ENCODE measurements at regions not wholly inside any gene's neighbourhood (a gene's known extent, or its start where the extent isn't known, plus 50 kb on each side); places are given as distances from the start of the nearest gene placed in this dataset.
"Not testable (repeated sequence)": the region's sequence is repeated elsewhere in the genome, so short reads cannot be mapped to it uniquely, and the experiment has no call there.

- Mint-ChIP-seq H3K27me3 (no peaks in the 10 kb centered on the region), H3K9me3 (peaks cover 2% of the 10 kb centered on the region), H3K36me3 (no peaks in the 10 kb centered on the region), H3K27ac (no peak overlapping the region), H3K4me3 (no peak overlapping the region), H3K4me1 (no peaks in the 10 kb centered on the region)
- DNase-seq (ENCODE audit: low spot score in 2 of 2) (no peak), ATAC-seq (ENCODE audit: low read depth) (no peak)
These were observed 1005.9 kb upstream of the ATXN7L3B start for GRCh38 chr12:73531752-73532151.

GRCh38 chr12:73547421-73547820 is 990.2 kb upstream of the ATXN7L3B start:
- DNase-seq (ENCODE audit: low spot score in 2 of 2) (no peak), ATAC-seq (ENCODE audit: low read depth) (no peak)
- peaks cover 2% of the 10 kb centered on the region for H3K9me3 Mint-ChIP-seq
- no peaks in the 10 kb centered on the region for H3K4me1 Mint-ChIP-seq
- H3K27me3 Mint-ChIP-seq = no peaks in the 10 kb centered on the region
- no peaks in the 10 kb centered on the region for H3K36me3 Mint-ChIP-seq
- H3K27ac Mint-ChIP-seq = no peak overlapping the region
- no peak overlapping the region for H3K4me3 Mint-ChIP-seq

- Mint-ChIP-seq H3K27ac (no peak overlapping the region), H3K27me3 (no peaks in the 10 kb centered on the region), H3K36me3 (no peaks in the 10 kb centered on the region), H3K9me3 (peaks cover 11% of the 10 kb centered on the region), H3K4me1 (no peaks in the 10 kb centered on the region), H3K4me3 (no peak overlapping the region)
- DNase-seq (ENCODE audit: low spot score in 2 of 2) (no peak), ATAC-seq (ENCODE audit: low read depth) (no peak)
These were observed 952.5 kb upstream of the ATXN7L3B start for GRCh38 chr12:73585136-73585535.

- H3K36me3 Mint-ChIP-seq = no peaks in the 10 kb centered on the region
- H3K27ac Mint-ChIP-seq = no peak overlapping the region
- ATAC-seq (ENCODE audit: low read depth) = no peak
- no peaks in the 10 kb centered on the region for H3K4me1 Mint-ChIP-seq
- H3K4me3 Mint-ChIP-seq = no peak overlapping the region
- DNase-seq (ENCODE audit: low spot score in 2 of 2) = no peak
- peaks cover 17% of the 10 kb centered on the region for H3K9me3 Mint-ChIP-seq
- H3K27me3 Mint-ChIP-seq = no peaks in the 10 kb centered on the region
These were observed 948.4 kb upstream of the ATXN7L3B start for GRCh38 chr12:73589220-73589619.

- Mint-ChIP-seq H3K4me3 (no peak overlapping the region), H3K27ac (no peak overlapping the region), H3K4me1 (no peaks in the 10 kb centered on the region), H3K36me3 (no peaks in the 10 kb centered on the region), H3K27me3 (no peaks in the 10 kb centered on the region), H3K9me3 (no peaks in the 10 kb centered on the region)
- ATAC-seq (ENCODE audit: low read depth) = no peak
- no peak for DNase-seq (ENCODE audit: low spot score in 2 of 2)
These were observed 939.0 kb upstream of the ATXN7L3B start for GRCh38 chr12:73598626-73599025.

GRCh38 chr12:73599268-73599667 is 938.4 kb upstream of the ATXN7L3B start:
- H3K9me3 Mint-ChIP-seq = no peaks in the 10 kb centered on the region
- DNase-seq (ENCODE audit: low spot score in 2 of 2) (no peak), ATAC-seq (ENCODE audit: low read depth) (no peak)
- no peaks in the 10 kb centered on the region for H3K4me1 Mint-ChIP-seq
- H3K36me3 Mint-ChIP-seq = no peaks in the 10 kb centered on the region
- H3K27ac Mint-ChIP-seq = no peak overlapping the region
- H3K27me3 Mint-ChIP-seq = no peaks in the 10 kb centered on the region
- H3K4me3 Mint-ChIP-seq = no peak overlapping the region

- ATAC-seq (ENCODE audit: low read depth); DNase-seq (ENCODE audit: low spot score in 2 of 2); H3K27ac Mint-ChIP-seq; H3K27me3 Mint-ChIP-seq; H3K36me3 Mint-ChIP-seq; H3K4me1 Mint-ChIP-seq; H3K4me3 Mint-ChIP-seq; H3K9me3 Mint-ChIP-seq: not testable (repeated sequence)
These were observed 931.7 kb upstream of the ATXN7L3B start for GRCh38 chr12:73605925-73606324.

GRCh38 chr12:73612551-73612950 is 925.1 kb upstream of the ATXN7L3B start:
- Mint-ChIP-seq H3K27ac (no peak overlapping the region), H3K4me1 (no peaks in the 10 kb centered on the region), H3K9me3 (peaks cover 8% of the 10 kb centered on the region), H3K36me3 (no peaks in the 10 kb centered on the region), H3K27me3 (no peaks in the 10 kb centered on the region), H3K4me3 (no peak overlapping the region)
- ATAC-seq (ENCODE audit: low read depth) = no peak
- DNase-seq (ENCODE audit: low spot score in 2 of 2) = no peak

DNA sequence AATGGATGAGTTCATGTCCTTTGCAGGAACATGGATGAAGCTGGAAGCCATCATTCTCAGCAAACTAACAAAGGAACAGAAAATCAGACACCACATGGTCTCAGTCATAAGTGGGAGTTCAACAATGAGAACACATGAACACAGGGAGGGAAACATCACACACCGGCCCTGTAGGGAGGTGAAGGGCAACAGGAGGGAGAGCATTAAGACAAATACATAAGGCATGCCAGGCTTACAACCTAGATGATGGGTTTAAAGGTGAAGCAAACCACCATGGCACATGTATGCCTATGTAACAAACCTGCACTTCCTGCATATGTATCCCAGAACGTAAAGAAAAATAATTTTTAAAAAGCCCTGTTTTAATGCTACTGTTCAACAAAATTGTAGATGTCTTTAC is 914.2 kb upstream of the ATXN7L3B start:
- Mint-ChIP-seq H3K4me1 (no peaks in the 10 kb centered on the region), H3K27me3 (no peaks in the 10 kb centered on the region), H3K9me3 (peaks cover 4% of the 10 kb centered on the region), H3K36me3 (no peaks in the 10 kb centered on the region), H3K4me3 (no peak overlapping the region), H3K27ac (no peak overlapping the region)
- no peak for ATAC-seq (ENCODE audit: low read depth)
- DNase-seq (ENCODE audit: low spot score in 2 of 2) = no peak

GRCh38 chr12:73625226-73625625 is 912.4 kb upstream of the ATXN7L3B start:
- no peaks in the 10 kb centered on the region for H3K4me1 Mint-ChIP-seq
- H3K27me3 Mint-ChIP-seq = no peaks in the 10 kb centered on the region
- peaks cover 2% of the 10 kb centered on the region for H3K9me3 Mint-ChIP-seq
- ATAC-seq (ENCODE audit: low read depth) = no peak
- no peak for DNase-seq (ENCODE audit: low spot score in 2 of 2)
- no peaks in the 10 kb centered on the region for H3K36me3 Mint-ChIP-seq
- no peak overlapping the region for H3K4me3 Mint-ChIP-seq
- no peak overlapping the region for H3K27ac Mint-ChIP-seq

DNA sequence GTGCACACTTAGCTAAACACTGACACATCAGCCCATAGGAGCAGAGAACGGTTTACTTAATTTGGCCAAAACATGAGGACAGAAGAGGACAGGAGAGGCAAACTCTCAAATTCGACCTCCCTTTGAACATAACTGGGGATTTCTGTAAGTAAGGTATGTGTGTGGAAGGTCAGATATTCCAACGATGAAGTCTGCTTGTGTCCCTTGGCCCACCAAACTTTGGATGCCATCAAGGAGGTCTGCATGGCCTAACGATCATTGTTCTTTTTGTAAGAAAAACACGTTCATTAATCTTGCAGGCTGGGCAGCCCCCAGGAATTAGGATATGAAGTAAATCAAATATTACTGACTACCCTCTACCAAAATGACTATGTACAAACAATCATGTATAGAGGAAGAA is 908.5 kb upstream of the ATXN7L3B start:
- Mint-ChIP-seq H3K36me3 (no peaks in the 10 kb centered on the region), H3K27ac (no peak overlapping the region), H3K4me1 (no peaks in the 10 kb centered on the region), H3K9me3 (no peaks in the 10 kb centered on the region), H3K27me3 (no peaks in the 10 kb centered on the region), H3K4me3 (no peak overlapping the region)
- ATAC-seq (ENCODE audit: low read depth) (no peak), DNase-seq (ENCODE audit: low spot score in 2 of 2) (no peak)

GRCh38 chr12:73629893-73630831 is 907.5 kb upstream of the ATXN7L3B start:
- no peaks in the 10 kb centered on the region for H3K9me3 Mint-ChIP-seq

DNA sequence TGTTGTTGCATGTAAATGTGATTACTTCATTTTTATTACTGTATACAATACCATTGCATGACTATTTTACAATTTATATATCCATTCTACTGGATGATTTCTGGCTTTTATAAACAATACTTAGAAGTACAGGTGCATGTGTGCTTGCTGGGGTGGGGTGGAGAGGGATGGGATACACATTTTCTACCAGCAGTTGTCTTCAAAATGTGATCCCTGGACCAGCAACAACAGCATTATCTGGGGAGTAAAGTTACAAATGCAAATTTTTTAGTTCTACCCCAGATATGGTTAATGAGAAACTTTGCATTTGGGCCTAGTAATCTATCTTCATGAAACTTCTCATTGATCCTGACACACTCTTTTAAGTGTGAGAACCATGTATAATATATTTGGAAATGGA is 905.4 kb upstream of the ATXN7L3B start:
- no peak overlapping the region for H3K4me3 Mint-ChIP-seq
- no peak overlapping the region for H3K27ac Mint-ChIP-seq
- H3K36me3 Mint-ChIP-seq = no peaks in the 10 kb centered on the region
- H3K9me3 Mint-ChIP-seq = peaks cover 2% of the 10 kb centered on the region
- ATAC-seq (ENCODE audit: low read depth) (no peak), DNase-seq (ENCODE audit: low spot score in 2 of 2) (no peak)
- H3K4me1 Mint-ChIP-seq = no peaks in the 10 kb centered on the region
- H3K27me3 Mint-ChIP-seq = no peaks in the 10 kb centered on the region

More at GRCh38 chr12:73629893-73630831, 907.5 kb upstream of the ATXN7L3B start:
- no peak overlapping the region for H3K4me3 Mint-ChIP-seq
- no peaks in the 10 kb centered on the region for H3K4me1 Mint-ChIP-seq
- no peak for DNase-seq (ENCODE audit: low spot score in 2 of 2)
- ATAC-seq (ENCODE audit: low read depth) = no peak
- no peaks in the 10 kb centered on the region for H3K36me3 Mint-ChIP-seq
- H3K27me3 Mint-ChIP-seq = no peaks in the 10 kb centered on the region
- H3K27ac Mint-ChIP-seq = no peak overlapping the region

DNA sequence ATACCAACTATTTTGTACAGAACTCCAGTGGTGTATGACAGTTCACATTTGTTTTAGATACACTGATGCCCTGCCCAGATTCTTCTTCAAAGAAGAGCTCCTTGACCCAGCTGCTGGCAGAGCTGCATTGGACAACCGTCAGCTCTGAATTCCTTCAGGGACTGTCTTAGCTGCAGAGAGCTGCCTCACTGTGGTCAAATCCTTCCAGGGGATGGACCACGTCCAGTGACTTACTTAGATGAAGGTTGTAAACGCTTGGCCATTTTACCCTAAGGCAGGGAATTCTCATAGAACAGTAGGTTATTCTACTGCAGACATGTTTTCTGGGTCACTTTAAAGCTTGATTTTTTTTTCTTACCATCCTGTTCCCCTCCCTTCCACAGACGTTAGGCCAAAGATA is 905.0 kb upstream of the ATXN7L3B start:
- H3K4me3 Mint-ChIP-seq = no peak overlapping the region
- no peaks in the 10 kb centered on the region for H3K4me1 Mint-ChIP-seq
- DNase-seq (ENCODE audit: low spot score in 2 of 2) = no peak

DNA sequence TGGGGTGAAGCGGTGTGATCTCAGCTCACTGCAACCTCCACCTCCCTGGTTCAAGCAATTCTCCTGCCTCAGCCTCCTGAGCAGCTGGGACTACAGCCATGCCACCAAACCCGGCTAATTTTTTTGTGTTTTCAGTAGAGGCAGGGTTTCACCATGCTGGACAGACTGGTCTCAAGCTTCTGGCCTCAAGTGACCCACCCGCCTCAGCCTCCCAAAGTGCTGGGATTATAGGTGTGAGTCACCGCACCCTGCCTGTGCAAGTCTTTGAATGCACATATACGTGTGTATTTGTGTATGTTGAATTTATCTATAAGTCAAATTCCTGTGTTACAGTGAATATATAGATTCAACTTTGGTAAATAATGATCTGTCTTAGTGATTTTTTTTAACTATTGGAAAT is 898.2 kb upstream of the ATXN7L3B start:
- ATAC-seq (ENCODE audit: low read depth); H3K4me1 Mint-ChIP-seq; H3K4me3 Mint-ChIP-seq; DNase-seq (ENCODE audit: low spot score in 2 of 2); H3K27me3 Mint-ChIP-seq; H3K27ac Mint-ChIP-seq; H3K36me3 Mint-ChIP-seq; H3K9me3 Mint-ChIP-seq: not testable (repeated sequence)

More for the DNA sequence above, 905.0 kb upstream of the ATXN7L3B start:
- no peaks in the 10 kb centered on the region for H3K36me3 Mint-ChIP-seq
- no peak overlapping the region for H3K27ac Mint-ChIP-seq
- no peak for ATAC-seq (ENCODE audit: low read depth)
- H3K9me3 Mint-ChIP-seq = peaks cover 2% of the 10 kb centered on the region
- no peaks in the 10 kb centered on the region for H3K27me3 Mint-ChIP-seq

All from memory B cell (primary cell).